GM21825 (cell line): ENCODE measurements at regions not wholly inside any gene's neighbourhood (a gene's known extent, or its start where the extent isn't known, plus 50 kb on each side); places are given as distances from the start of the nearest gene placed in this dataset.

Source experiments
- ATAC-seq: cut with Tn5 transposase; IDR thresholded peaks from one replicate; pipeline ENCODE4 v1.9.1; 2021; ENCODE audit warnings: mild to moderate bottlenecking, moderate library complexity; ENCODE audit not compliant: unreplicated experiment

DNA sequence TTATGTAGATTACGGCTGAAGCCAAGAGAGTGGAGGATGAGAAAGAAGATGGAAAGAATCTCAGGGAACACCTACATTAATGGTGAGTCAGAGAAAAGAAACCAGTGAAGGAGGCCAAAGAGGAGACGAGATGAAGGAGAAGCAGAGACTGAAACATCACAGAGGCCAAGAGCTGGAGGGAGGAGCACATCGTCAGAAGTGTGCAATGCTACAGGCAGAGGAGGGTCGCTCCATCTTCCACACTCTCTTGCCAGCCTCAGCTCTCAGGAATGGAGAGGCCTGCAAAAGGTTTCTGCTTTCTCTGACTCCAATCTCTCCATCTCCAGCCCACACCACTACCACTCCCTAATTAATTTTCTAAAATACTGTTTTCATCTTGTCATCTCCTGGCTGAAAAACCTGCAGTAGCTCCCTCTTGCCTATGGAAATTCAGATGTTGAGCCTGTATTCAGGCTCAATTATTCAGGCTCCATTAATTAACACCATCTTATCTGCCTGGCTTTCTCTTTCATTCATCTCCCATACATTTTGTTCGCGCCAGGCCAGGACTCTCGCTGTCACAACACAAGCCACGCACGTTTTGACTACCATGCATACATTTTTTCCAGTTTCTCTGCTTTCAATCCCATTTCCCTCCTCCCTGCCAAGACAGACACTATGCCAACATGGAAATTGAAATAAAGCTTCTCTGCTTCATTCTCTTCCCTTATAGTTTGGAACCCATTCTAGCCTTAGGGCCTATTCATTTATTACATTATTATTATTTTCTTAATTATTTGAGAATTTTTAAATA is 165.8 kb downstream of the INHBA start:
- ATAC-seq: no peak

- ATAC-seq: no peak
Observed at GRCh38 chr7:41536122-41536872, 166.6 kb downstream of the INHBA start.

GRCh38 chr7:41529831-41530230 is 173.1 kb downstream of the INHBA start:
- no peak for ATAC-seq

- no peak for ATAC-seq
Observed at GRCh38 chr7:41524876-41525275, 178.0 kb downstream of the INHBA start.

DNA sequence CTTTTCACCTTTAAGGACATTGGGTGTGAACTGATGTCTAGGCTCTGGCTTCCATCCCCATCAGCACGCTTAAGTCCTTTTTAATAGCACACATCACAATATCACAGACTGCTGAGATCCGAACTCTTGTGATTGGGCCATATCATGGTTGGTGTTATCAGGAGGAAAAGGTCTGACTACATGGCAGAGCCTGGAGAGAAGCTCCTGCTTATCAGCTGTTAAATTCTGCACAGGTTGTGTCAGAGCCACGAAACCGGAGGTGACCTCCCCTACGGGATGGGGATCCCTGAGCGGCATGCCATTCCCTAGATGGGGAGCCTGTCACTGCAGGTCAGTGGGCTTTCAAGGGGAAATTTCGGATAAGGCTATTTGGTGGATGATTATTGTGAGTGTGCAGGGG is 182.4 kb downstream of the INHBA start:
- no peak for ATAC-seq

DNA sequence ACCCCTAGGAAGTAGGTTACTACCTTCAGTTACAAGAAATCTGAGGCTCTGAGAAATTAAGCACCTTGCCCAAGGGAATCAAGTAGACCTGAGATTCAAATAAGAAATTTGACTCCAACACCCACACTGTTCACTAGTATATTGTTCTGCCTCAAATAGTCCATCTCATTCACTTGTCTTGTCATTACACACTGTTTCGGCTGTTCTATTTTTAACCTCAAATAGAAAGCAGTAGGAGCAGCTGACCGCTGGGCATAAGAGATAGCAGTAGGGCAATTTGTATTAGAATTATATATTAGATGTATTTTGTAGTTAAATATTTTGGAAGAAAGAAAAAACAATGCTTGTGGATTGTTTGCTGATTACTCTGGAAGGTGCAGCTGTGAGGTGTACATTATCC is 185.1 kb downstream of the INHBA start:
- ATAC-seq: no peak

DNA sequence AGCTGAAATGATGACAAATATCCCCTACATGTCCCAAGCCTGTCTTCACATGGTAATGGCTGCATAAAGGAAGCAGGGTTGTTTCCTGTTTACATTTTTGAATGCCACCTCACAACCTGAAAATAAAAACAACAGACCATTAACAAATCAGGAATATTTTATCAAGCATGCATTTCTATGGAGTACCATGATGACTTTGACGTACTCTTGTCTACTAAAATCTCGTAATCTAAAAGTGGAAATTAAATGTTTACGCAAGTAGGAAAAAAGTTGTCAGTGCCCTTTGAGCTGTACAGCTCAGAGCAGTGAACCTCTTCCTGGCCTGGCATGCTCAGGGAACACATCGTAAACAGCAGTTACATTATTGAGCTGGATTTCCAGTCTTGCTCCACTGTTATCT is 194.1 kb downstream of the INHBA start:
- ATAC-seq: no peak

- no peak for ATAC-seq
Observed at GRCh38 chr7:41507686-41508268, 195.1 kb downstream of the INHBA start.

GRCh38 chr7:41504214-41504980 is 198.5 kb downstream of the INHBA start:
- no peak for ATAC-seq

DNA sequence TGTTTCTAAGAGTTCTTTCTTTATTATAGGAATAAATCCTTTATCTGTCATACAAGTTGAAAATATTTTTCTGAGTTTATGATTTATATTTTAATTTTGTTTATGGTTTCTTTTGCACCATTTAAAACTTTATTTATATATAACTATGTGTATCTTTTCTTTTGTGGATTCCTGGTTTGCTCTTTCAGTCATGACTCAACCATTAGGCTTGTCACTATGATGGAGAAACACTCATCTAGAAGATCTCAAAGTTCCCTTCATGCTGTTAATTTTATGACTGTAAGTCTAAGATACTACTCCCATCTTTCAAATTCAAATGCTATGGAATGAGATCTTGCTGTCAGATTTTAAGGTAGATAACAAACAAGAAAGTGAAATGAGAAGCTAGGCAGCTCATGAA is 199.5 kb downstream of the INHBA start:
- no peak for ATAC-seq

- ATAC-seq: no peak
Observed at GRCh38 chr7:41501466-41501865, 201.4 kb downstream of the INHBA start.

DNA sequence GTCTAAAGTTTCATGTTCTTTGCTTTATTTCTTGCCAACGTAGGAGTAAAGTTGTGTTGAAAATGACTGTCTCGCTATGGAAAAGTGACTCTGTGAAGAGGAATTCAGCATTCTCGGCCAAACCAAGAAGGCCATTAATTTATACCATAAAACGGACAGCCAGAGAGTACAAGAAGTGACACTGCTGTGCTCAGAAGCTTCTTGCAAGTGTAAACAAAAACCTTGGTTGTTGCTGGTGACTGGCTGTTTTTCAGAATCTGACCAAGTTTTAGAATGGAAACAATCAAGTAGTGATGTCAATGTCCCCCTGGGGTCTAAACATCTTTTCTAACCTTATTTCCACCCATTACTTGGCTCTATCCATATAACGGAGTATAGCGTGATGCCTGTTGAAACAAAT is 201.9 kb downstream of the INHBA start:
- ATAC-seq: no peak

DNA sequence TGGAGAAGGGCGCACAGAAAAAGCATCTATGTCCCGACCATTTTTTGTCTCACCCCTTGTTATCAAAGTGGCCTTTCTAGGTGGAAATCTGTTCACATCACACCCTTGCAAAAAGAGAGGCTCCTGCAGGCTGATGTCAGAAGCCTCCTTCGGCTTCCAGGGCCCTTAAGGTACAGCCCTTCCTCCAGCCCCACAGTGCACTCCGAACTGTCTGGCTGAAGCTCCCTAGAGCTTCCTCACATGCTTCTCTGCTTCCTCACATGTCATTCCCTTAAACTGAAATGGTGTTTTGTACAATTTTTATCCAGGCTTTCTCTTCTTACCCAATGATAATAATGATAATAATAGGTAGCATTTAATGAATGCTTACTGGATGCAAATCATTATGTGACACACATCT is 210.3 kb downstream of the INHBA start:
- no peak for ATAC-seq

GRCh38 chr7:41491883-41492471 is 210.9 kb downstream of the INHBA start:
- ATAC-seq: no peak

GRCh38 chr7:41491308-41491707 is 211.6 kb downstream of the INHBA start:
- ATAC-seq: no peak

GRCh38 chr7:41489885-41490284 is 213.0 kb downstream of the INHBA start:
- ATAC-seq: no peak

GRCh38 chr7:41487229-41487940 is 215.5 kb downstream of the INHBA start:
- ATAC-seq: no peak

GRCh38 chr7:41481353-41481752 is 221.5 kb downstream of the INHBA start:
- no peak for ATAC-seq

DNA sequence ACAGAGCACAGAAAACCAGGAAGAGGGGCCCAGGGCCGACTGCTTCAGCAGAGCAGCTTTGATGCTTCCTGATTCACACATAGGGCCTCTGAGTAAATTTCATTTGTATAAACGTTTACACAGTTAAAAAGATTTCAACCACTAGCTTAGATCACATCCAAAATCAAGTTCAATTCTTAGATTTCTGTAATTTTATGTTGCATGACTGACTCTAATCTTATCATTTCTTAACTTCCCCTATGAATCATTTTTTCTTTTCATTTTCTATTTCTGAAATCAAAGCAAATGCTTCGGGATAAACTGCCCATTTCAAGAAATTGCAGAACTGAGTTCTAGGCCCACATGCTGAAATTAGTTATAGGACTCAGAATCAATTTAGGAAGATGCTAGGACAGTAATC is 224.7 kb downstream of the INHBA start:
- no peak for ATAC-seq

- no peak for ATAC-seq
Observed at GRCh38 chr7:41476460-41476803, 226.5 kb downstream of the INHBA start.
